ENCODE measurements at regions not wholly inside any gene's neighbourhood (a gene's known extent, or its start where the extent isn't known, plus 50 kb on each side); places are given as distances from the start of the nearest gene placed in this dataset.

DNA sequence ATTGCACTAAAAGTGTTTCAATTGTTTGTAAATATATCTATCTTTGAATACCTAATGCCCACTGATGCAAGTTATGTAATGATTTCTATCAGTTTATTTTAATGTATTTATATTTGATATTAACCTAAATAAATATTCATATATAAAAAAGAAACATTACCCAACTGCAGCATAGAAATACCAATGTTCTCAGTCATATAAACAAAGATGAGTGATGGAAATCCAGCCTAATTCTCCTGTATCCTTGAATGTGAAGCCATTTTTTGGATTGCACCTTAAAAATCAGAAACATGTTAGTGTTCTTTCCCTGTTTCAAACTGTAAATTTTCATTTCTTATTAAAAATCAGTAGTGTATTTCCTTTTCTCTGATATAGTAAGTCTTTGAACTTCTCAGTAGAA is 305.8 kb upstream of the GNAI1 start:
- no peak overlapping the region for H2BK5ac ChIP-seq (ENCODE audit: low read length)
- H3K14ac ChIP-seq (ENCODE audit: low read length): no peak overlapping the region
- no peak overlapping the region for H2BK15ac ChIP-seq (ENCODE audit: low read length)
- no peak overlapping the region for H3K4ac ChIP-seq (ENCODE audit: low read length)
- no peak overlapping the region for H3K18ac ChIP-seq (ENCODE audit: low read length)
- H3K9ac ChIP-seq (ENCODE audit: low read depth, low read length, poor library complexity): no peak overlapping the region
- H2AK5ac ChIP-seq (ENCODE audit: low read depth, low read length): no peak overlapping the region
- H4K91ac ChIP-seq (ENCODE audit: low read depth, low read length, poor library complexity): no peak overlapping the region
- no peak overlapping the region for H3K27ac ChIP-seq (replicated peaks; ENCODE audit: low read length)
- no peak overlapping the region for H3K23ac ChIP-seq (ENCODE audit: low read depth, low read length, poor library complexity)
- no peak overlapping the region for H3K4me3 ChIP-seq (ENCODE audit: low read length in 2 of 2)
- no peak overlapping the region for H3K4me2 ChIP-seq (ENCODE audit: insufficient read depth, low read length, poor library complexity, severe bottlenecking)
- H3K4me1 ChIP-seq (ENCODE audit: control insufficient read depth in 2 of 2, insufficient read depth in 1 of 2, low read depth in 1 of 2, low read length in 2 of 2): no peaks in the 10 kb centered on the region
- no peak overlapping the region for H2BK120ac ChIP-seq (ENCODE audit: low read depth, low read length)
- no peaks in the 10 kb centered on the region for H3K79me1 ChIP-seq (ENCODE audit: low read depth, low read length)
- no peak for DNase-seq (ENCODE audit: low spot score)
- no peaks in the 10 kb centered on the region for H3K27me3 ChIP-seq (ENCODE audit: control insufficient read depth in 3 of 3, insufficient read depth in 3 of 3, low read depth in 1 of 3, low read length in 3 of 3)
- H2AFZ ChIP-seq (ENCODE audit: low read length): no peak overlapping the region
- H4K8ac ChIP-seq (ENCODE audit: low read depth, low read length): no peak overlapping the region
- H2BK12ac ChIP-seq (ENCODE audit: low read length): no peak overlapping the region
- H3K9me3 ChIP-seq (replicated peaks in 1 of 2; ENCODE audit: control insufficient read depth in 2 of 2, insufficient read depth in 1 of 2, low read depth in 1 of 2, low read length in 2 of 2): no peaks in the 10 kb centered on the region
- H3K36me3 ChIP-seq (replicated peaks in 1 of 2; ENCODE audit: control insufficient read depth in 2 of 2, insufficient read depth in 2 of 2, low read length in 2 of 2): no peaks in the 10 kb centered on the region

DNA sequence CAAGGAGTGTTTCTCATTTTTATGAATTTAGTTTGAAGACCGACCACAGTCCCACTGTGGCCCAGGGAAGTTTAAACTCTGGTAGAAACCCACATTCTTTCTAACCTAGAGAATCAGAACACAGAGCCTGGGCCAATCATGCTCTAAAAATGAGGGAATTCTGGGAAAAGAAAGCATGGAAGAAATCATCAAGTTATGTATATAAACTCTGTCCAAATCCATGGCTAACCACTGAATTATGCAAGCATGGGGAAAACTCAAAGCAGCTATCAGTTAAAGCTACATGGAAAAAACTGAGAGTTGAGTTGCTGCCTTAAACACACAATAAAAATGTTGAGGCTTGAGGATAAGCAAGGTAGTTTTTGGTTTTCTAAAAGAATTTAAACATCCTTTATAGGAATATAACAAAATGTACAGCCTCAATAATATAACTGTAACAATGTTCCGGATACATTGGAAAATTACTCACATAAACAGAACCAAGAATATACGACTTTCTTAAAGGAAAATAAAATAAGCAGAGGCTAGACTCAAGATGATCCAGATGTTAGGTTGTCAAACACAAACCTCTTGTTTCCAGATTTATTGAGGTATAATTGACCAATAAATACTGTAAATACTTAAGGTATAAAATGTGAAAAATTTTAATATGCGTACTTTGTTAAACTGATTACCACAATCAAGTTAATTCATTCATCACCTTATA is 311.2 kb upstream of the GNAI1 start:
- no peak overlapping the region for H3K4me3 ChIP-seq (ENCODE audit: low read length in 2 of 2)
- H3K9ac ChIP-seq (ENCODE audit: low read depth, low read length, poor library complexity): no peak overlapping the region
- H3K36me3 ChIP-seq (replicated peaks in 1 of 2; ENCODE audit: control insufficient read depth in 2 of 2, insufficient read depth in 2 of 2, low read length in 2 of 2): no peaks in the 10 kb centered on the region
- no peak overlapping the region for H2BK120ac ChIP-seq (ENCODE audit: low read depth, low read length)
- H2AFZ ChIP-seq (ENCODE audit: low read length): peak overlapping the region; percentile 34
- H3K18ac ChIP-seq (ENCODE audit: low read length): no peak overlapping the region
- H2BK12ac ChIP-seq (ENCODE audit: low read length): no peak overlapping the region
- whole genome bisulfite sequencing, 2 donors (ENCODE audit: extremely low coverage in 2 of 2, insufficient read length in 2 of 2, insufficient replicate concordance in 1 of 2): no CpG with 5 or more reads among the region's 4 CpGs
- H3K4ac ChIP-seq (ENCODE audit: low read length): no peak overlapping the region
- no peaks in the 10 kb centered on the region for H3K9me3 ChIP-seq (replicated peaks in 1 of 2; ENCODE audit: control insufficient read depth in 2 of 2, insufficient read depth in 1 of 2, low read depth in 1 of 2, low read length in 2 of 2)
- H2BK15ac ChIP-seq (ENCODE audit: low read length): no peak overlapping the region
- H3K4me2 ChIP-seq (ENCODE audit: insufficient read depth, low read length, poor library complexity, severe bottlenecking): no peak overlapping the region
- H2BK5ac ChIP-seq (ENCODE audit: low read length): no peak overlapping the region
- H3K27me3 ChIP-seq (ENCODE audit: control insufficient read depth in 3 of 3, insufficient read depth in 3 of 3, low read depth in 1 of 3, low read length in 3 of 3): no peaks in the 10 kb centered on the region
- H3K4me1 ChIP-seq (ENCODE audit: control insufficient read depth in 2 of 2, insufficient read depth in 1 of 2, low read depth in 1 of 2, low read length in 2 of 2): no peaks in the 10 kb centered on the region
- no peak overlapping the region for H3K23ac ChIP-seq (ENCODE audit: low read depth, low read length, poor library complexity)
- H2AK5ac ChIP-seq (ENCODE audit: low read depth, low read length): no peak overlapping the region
- no peak overlapping the region for H3K27ac ChIP-seq (replicated peaks; ENCODE audit: low read length)
- H4K91ac ChIP-seq (ENCODE audit: low read depth, low read length, poor library complexity): no peak overlapping the region
- H4K8ac ChIP-seq (ENCODE audit: low read depth, low read length): no peak overlapping the region
- no peak for DNase-seq (ENCODE audit: low spot score)
- H3K79me1 ChIP-seq (ENCODE audit: low read depth, low read length): no peaks in the 10 kb centered on the region
- no peak overlapping the region for H3K14ac ChIP-seq (ENCODE audit: low read length)

DNA sequence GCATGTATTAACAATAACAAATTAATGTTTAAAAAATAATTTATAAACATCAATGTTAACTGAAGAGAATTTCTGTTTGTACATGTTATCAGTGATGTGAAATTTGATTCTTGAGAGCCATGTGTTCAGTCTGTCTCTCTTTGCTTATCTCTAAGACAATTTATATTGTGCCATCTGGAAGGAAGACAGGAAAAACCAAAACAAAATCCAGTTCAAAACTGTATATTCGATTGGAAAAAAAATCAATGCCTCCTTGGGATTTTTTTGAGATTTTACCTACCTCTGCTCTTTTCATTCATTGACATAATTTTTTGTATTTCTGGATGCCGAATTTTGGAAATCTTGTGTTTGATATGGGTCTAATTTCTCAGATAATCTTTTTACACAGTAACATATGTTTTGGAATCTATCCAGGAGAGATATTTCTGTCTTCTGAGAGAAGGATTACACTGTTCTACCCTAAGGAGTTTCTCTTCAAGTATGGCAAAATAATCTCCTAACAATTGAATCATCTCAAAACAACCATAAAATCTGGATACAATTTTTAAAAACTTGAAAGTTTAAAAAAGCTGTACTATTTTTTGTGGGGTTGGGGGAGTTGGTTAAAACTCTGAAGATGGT is 311.9 kb upstream of the GNAI1 start:
- Histone ChIP-seq H3K9me3 (replicated peaks in 1 of 2; ENCODE audit: control insufficient read depth in 2 of 2, insufficient read depth in 1 of 2, low read depth in 1 of 2, low read length in 2 of 2) (no peaks in the 10 kb centered on the region), H3K27me3 (ENCODE audit: control insufficient read depth in 3 of 3, insufficient read depth in 3 of 3, low read depth in 1 of 3, low read length in 3 of 3) (no peaks in the 10 kb centered on the region), H3K4me2 (ENCODE audit: insufficient read depth, low read length, poor library complexity, severe bottlenecking) (no peak overlapping the region), H3K4me1 (ENCODE audit: control insufficient read depth in 2 of 2, insufficient read depth in 1 of 2, low read depth in 1 of 2, low read length in 2 of 2) (no peaks in the 10 kb centered on the region), H3K4ac (ENCODE audit: low read length) (no peak overlapping the region), H2BK120ac (ENCODE audit: low read depth, low read length) (no peak overlapping the region), H3K9ac (ENCODE audit: low read depth, low read length, poor library complexity) (no peak overlapping the region), H4K91ac (ENCODE audit: low read depth, low read length, poor library complexity) (no peak overlapping the region), H3K4me3 (ENCODE audit: low read length in 2 of 2) (no peak overlapping the region), H2AK5ac (ENCODE audit: low read depth, low read length) (no peak overlapping the region), H2BK5ac (ENCODE audit: low read length) (no peak overlapping the region), H3K27ac (replicated peaks; ENCODE audit: low read length) (no peak overlapping the region), H3K79me1 (ENCODE audit: low read depth, low read length) (no peaks in the 10 kb centered on the region), H3K36me3 (replicated peaks in 1 of 2; ENCODE audit: control insufficient read depth in 2 of 2, insufficient read depth in 2 of 2, low read length in 2 of 2) (no peaks in the 10 kb centered on the region), H3K18ac (ENCODE audit: low read length) (no peak overlapping the region), H3K23ac (ENCODE audit: low read depth, low read length, poor library complexity) (no peak overlapping the region), H2BK12ac (ENCODE audit: low read length) (no peak overlapping the region), H4K8ac (ENCODE audit: low read depth, low read length) (no peak overlapping the region), H2BK15ac (ENCODE audit: low read length) (no peak overlapping the region), H2AFZ (ENCODE audit: low read length) (peak overlapping the region; percentile 34), H3K14ac (ENCODE audit: low read length) (no peak overlapping the region)
- DNase-seq (ENCODE audit: low spot score): no peak
- WGBS, 2 donors (ENCODE audit: extremely low coverage in 2 of 2, insufficient read length in 2 of 2, insufficient replicate concordance in 1 of 2): no CpG with 5 or more reads among the region's 2 CpGs

DNA sequence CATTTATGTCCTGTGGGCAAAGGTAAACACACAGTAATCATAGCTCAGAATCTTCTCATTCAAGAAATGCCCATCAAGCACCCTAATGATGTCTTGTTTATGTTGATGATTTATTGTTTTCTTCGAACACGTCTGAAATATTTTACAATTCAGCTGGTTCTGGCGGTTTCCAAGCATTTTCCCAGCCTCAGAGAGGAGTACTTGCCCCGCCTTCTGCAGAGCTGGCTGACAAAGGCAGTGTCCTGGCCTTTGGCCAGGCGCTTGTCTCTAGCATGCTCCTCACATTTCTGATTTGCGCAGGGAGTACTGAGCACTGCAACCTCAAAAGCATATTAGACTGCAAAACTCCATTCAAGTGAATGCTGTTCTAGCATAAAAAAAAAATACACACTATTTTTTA is 314.2 kb upstream of the GNAI1 start:
- Histone ChIP-seq H3K4me1 (ENCODE audit: control insufficient read depth in 2 of 2, insufficient read depth in 1 of 2, low read depth in 1 of 2, low read length in 2 of 2) (no peaks in the 10 kb centered on the region), H2BK5ac (ENCODE audit: low read length) (no peak overlapping the region), H2BK12ac (ENCODE audit: low read length) (no peak overlapping the region), H3K14ac (ENCODE audit: low read length) (no peak overlapping the region), H2AK5ac (ENCODE audit: low read depth, low read length) (no peak overlapping the region), H3K23ac (ENCODE audit: low read depth, low read length, poor library complexity) (no peak overlapping the region), H3K4ac (ENCODE audit: low read length) (no peak overlapping the region), H3K27me3 (ENCODE audit: control insufficient read depth in 3 of 3, insufficient read depth in 3 of 3, low read depth in 1 of 3, low read length in 3 of 3) (no peaks in the 10 kb centered on the region), H3K4me3 (ENCODE audit: low read length in 2 of 2) (peak overlapping the region in 1 of 2 donors; percentile 27), H3K36me3 (replicated peaks in 1 of 2; ENCODE audit: control insufficient read depth in 2 of 2, insufficient read depth in 2 of 2, low read length in 2 of 2) (no peaks in the 10 kb centered on the region), H3K18ac (ENCODE audit: low read length) (no peak overlapping the region), H2BK120ac (ENCODE audit: low read depth, low read length) (no peak overlapping the region), H4K91ac (ENCODE audit: low read depth, low read length, poor library complexity) (no peak overlapping the region), H2BK15ac (ENCODE audit: low read length) (no peak overlapping the region), H3K4me2 (ENCODE audit: insufficient read depth, low read length, poor library complexity, severe bottlenecking) (no peak overlapping the region), H3K9ac (ENCODE audit: low read depth, low read length, poor library complexity) (no peak overlapping the region), H3K9me3 (replicated peaks in 1 of 2; ENCODE audit: control insufficient read depth in 2 of 2, insufficient read depth in 1 of 2, low read depth in 1 of 2, low read length in 2 of 2) (no peaks in the 10 kb centered on the region), H3K27ac (replicated peaks; ENCODE audit: low read length) (no peak overlapping the region), H3K79me1 (ENCODE audit: low read depth, low read length) (no peaks in the 10 kb centered on the region), H2AFZ (ENCODE audit: low read length) (peak overlapping the region; percentile 89), H4K8ac (ENCODE audit: low read depth, low read length) (no peak overlapping the region)
- no CpG with 5 or more reads among the region's 6 CpGs for WGBS, 2 donors (ENCODE audit: extremely low coverage in 2 of 2, insufficient read length in 2 of 2, insufficient replicate concordance in 1 of 2)
- DNase-seq (ENCODE audit: low spot score): peak; percentile 9
